Endothelial cell of umbilical vein (primary cell): ENCODE measurements at regions not wholly inside any gene's neighbourhood (a gene's known extent, or its start where the extent isn't known, plus 50 kb on each side); places are given as distances from the start of the nearest gene placed in this dataset.

Experiments
- BruUV-seq: library from RNA; stranded (reverse); fragments of 400-500 nt; replicated peaks from 2 replicates; lab custom pipeline; 2021; lab: Mats Ljungman, UMichigan
- CTCF ChIA-PET: fragments of 300-600, 350-600 bp; sonication (Branson Sonifier 250); formaldehyde crosslinking; loops from one replicate; lab custom pipeline; 2021; ENCODE audit warnings: antibody characterized with exemption, inconsistent platforms; lab: Charles Lee
- POLR2A ChIA-PET: fragments of 300-600, 350-600 bp; sonication (Branson Sonifier 250); formaldehyde crosslinking; loops from one replicate; lab custom pipeline; 2021; ENCODE audit warnings: antibody characterized with exemption, inconsistent platforms; lab: Charles Lee
- DNase-seq: peaks from one replicate; pipeline ENCODE4 v3.0.0-alpha.2; 2011; ENCODE audit warnings: low read depth, low spot score
- FAIRE-seq: peaks from 2 replicates; lab custom pipeline; 2011; peaks lifted over from hg19 to GRCh38; lab: Jason Lieb, UNC
- H2AFZ ChIP-seq: 2 replicates; pipeline ENCODE4 v1.6.0; 2012; ENCODE audit warnings: low read depth, low read length, control low read depth, inconsistent platforms
- H3K27ac ChIP-seq: 2 replicates; pipeline ENCODE4 v1.5.1; 2011; ENCODE audit warnings: low read depth, mild to moderate bottlenecking, control low read depth, low read length, moderate library complexity; ENCODE audit not compliant: insufficient read depth
- H3K27me3 ChIP-seq, 2 experiments: 2 replicates each; pipeline versions ENCODE4 v1.6.0 to v1.6.1; 2011; ENCODE audit warnings: low read length in 2 of 2, mixed read lengths in 1 of 2; ENCODE audit not compliant: control insufficient read depth in 2 of 2, insufficient read depth in 2 of 2
- H3K36me3 ChIP-seq, 2 experiments: 2 replicates in 1 of 2; 3 replicates in 1 of 2; pipeline ENCODE4 v1.5.1; 2011; ENCODE audit warnings: low read length in 2 of 2, mild to moderate bottlenecking in 1 of 2, moderate library complexity in 1 of 2; ENCODE audit not compliant: control insufficient read depth in 2 of 2, insufficient read depth in 2 of 2; ENCODE audit errors: extremely low read depth in 1 of 2
- H3K4me1 ChIP-seq: 3 replicates; pipeline ENCODE4 v1.5.1; 2011; ENCODE audit warnings: mild to moderate bottlenecking, low read length; ENCODE audit not compliant: control insufficient read depth, insufficient read depth; ENCODE audit errors: extremely low read depth
- H3K4me2 ChIP-seq: 2 replicates; pipeline ENCODE4 v1.6.1; 2011; ENCODE audit warnings: low read length, control low read depth, mixed read lengths; ENCODE audit not compliant: insufficient read depth
- H3K4me3 ChIP-seq, 3 experiments: fragments of 200-600 bp in 1 of 3; sonication (generic), shearing (Covaris generic) in 1 of 3; replicated peaks in 1 of 3; 2 replicates each; pipeline ENCODE4 v1.5.1; 2011 to 2016; ENCODE audit warnings: control low read depth in 3 of 3, low read length in 3 of 3, mild to moderate bottlenecking in 2 of 3, inconsistent platforms in 1 of 3, low read depth in 1 of 3, moderate library complexity in 1 of 3; ENCODE audit not compliant: insufficient read depth in 1 of 3
- H3K79me2 ChIP-seq: 2 replicates; pipeline ENCODE4 v1.6.0; 2012; ENCODE audit warnings: low read length, inconsistent platforms; ENCODE audit not compliant: control insufficient read depth, insufficient read depth
- H3K9ac ChIP-seq: replicated peaks from 2 replicates; pipeline ENCODE3; 2011; ENCODE audit warnings: low read length, control low read depth; ENCODE audit not compliant: insufficient read depth; ENCODE audit errors: extremely low read depth
- H3K9me1 ChIP-seq: replicated peaks from 3 replicates; pipeline ENCODE4 v1.6.0; 2011; ENCODE audit warnings: mild to moderate bottlenecking, low read length; ENCODE audit not compliant: control insufficient read depth, insufficient read depth; ENCODE audit errors: extremely low read depth
- H3K9me3 ChIP-seq: replicated peaks from 2 replicates; pipeline ENCODE4 v1.5.1; 2012; ENCODE audit warnings: low read length, inconsistent platforms; ENCODE audit not compliant: control insufficient read depth, insufficient read depth
- H4K20me1 ChIP-seq: replicated peaks from 2 replicates; pipeline ENCODE3; 2011; ENCODE audit warnings: mild to moderate bottlenecking, low read length; ENCODE audit not compliant: control insufficient read depth, insufficient read depth; ENCODE audit errors: extremely low read depth
- CTCF ChIP-seq, 2 donors: IDR thresholded peaks; 1 replicate in 1 of 2; 2 replicates in 1 of 2; pipeline ENCODE4 v1.5.1; 2011; ENCODE audit warnings: low read length in 2 of 2, mild to moderate bottlenecking in 2 of 2, moderate library complexity in 2 of 2, control low read depth in 1 of 2, inconsistent platforms in 1 of 2, low read depth in 1 of 2; ENCODE audit not compliant: insufficient read depth in 1 of 2; ENCODE audit errors: extremely low read depth in 1 of 2
- EZH2 ChIP-seq: IDR thresholded peaks from 2 replicates; pipeline ENCODE4 v1.6.1; 2012; ENCODE audit warnings: borderline replicate concordance, low read depth, mild to moderate bottlenecking, moderate library complexity, low read length, inconsistent platforms; ENCODE audit not compliant: severe bottlenecking
- FOS ChIP-seq: IDR thresholded peaks from 2 replicates; pipeline ENCODE4 v1.6.1; 2011; ENCODE audit warnings: mild to moderate bottlenecking, low read length, moderate library complexity, borderline replicate concordance; ENCODE audit not compliant: insufficient read depth
- GATA2 ChIP-seq: IDR thresholded peaks from 2 replicates; pipeline ENCODE4 v1.7.0; 2011; ENCODE audit warnings: low read depth, mild to moderate bottlenecking, moderate library complexity, mixed read lengths, low read length; ENCODE audit not compliant: insufficient read length, insufficient read depth
- JUN ChIP-seq: IDR thresholded peaks from 2 replicates; pipeline ENCODE4 v1.6.1; 2011; ENCODE audit warnings: borderline replicate concordance, low read depth; ENCODE audit not compliant: insufficient read length, insufficient read depth
- MAX ChIP-seq: IDR thresholded peaks from 2 replicates; pipeline ENCODE4 v1.6.1; 2011; ENCODE audit not compliant: insufficient read depth, insufficient read length
- MYC ChIP-seq: IDR thresholded peaks from one replicate; pipeline ENCODE4 v1.6.1; 2011; ENCODE audit warnings: mild to moderate bottlenecking, low read depth, low read length
- POLR2A ChIP-seq: IDR thresholded peaks from 2 replicates; pipeline ENCODE4 v1.6.1; 2012; ENCODE audit warnings: low read depth, mild to moderate bottlenecking, control low read depth, low read length
- POLR2AphosphoS5 ChIP-seq: IDR thresholded peaks from 2 replicates; pipeline ENCODE4 v1.6.1; 2012; ENCODE audit warnings: low read depth, mild to moderate bottlenecking, control low read depth, low read length, moderate library complexity; ENCODE audit not compliant: insufficient read depth
- dilution Hi-C: fragments of 300-500 bp; cut with MboI; formaldehyde crosslinking; loops from one replicate; pipeline ENCODE4 v1.15.0; 2019; ENCODE audit warnings: low sequenced_read_pairs; ENCODE audit not compliant: extremely low pct_ligation_motif_present
- intact Hi-C: fragments of 100-400 bp; cut with micrococcal nuclease; formaldehyde crosslinking; loops from one replicate; pipeline ENCODE4 v1.10.0; 2022

GRCh38 chrX:38992441-38993096, 191.3 kb downstream of the MID1IP1 start:
- Histone ChIP-seq H3K27ac (no peak overlapping the region), H3K36me3 (no peaks in the 10 kb centered on the region), H3K4me3 (no peak overlapping the region), H4K20me1 (no peaks in the 10 kb centered on the region), H3K4me1 (no peaks in the 10 kb centered on the region), H2AFZ (no peak overlapping the region), H3K9me3 (no peaks in the 10 kb centered on the region), H3K9me1 (no peaks in the 10 kb centered on the region), H3K79me2 (no peaks in the 10 kb centered on the region), H3K27me3 (peaks cover 0 to 3% of the 10 kb centered on the region in 2 experiments), H3K9ac (no peak overlapping the region), H3K4me2 (no peak overlapping the region)
- intact Hi-C loops (no loop called here), dilution Hi-C loops (no loop called here)
- FAIRE-seq (no peak), DNase-seq (no peak)
- CTCF ChIA-PET = no interaction called here
- no TSS peak for BruUV-seq
- TF ChIP-seq JUN (no peak), MAX (no peak), POLR2AphosphoS5 (no peak), EZH2 (no peak), POLR2A (no peak), GATA2 (no peak), FOS (no peak), CTCF (IDR thresholded peaks at IDR 0.05; ENCODE audit: extremely low read depth in 1 of 2, insufficient read depth in 1 of 2, low read depth in 1 of 2, low read length in 2 of 2) (no peak), MYC (no peak)
- POLR2A ChIA-PET = no interaction called here
